Rectal smooth muscle tissue (tissue), 1 donor: ENCODE measurements at regions not wholly inside any gene's neighbourhood (a gene's known extent, or its start where the extent isn't known, plus 50 kb on each side); places are given as distances from the start of the nearest gene placed in this dataset.

Experiments
- H3K27ac ChIP-seq: one replicate; pipeline ENCODE4 v1.7.0; 2013; ENCODE audit warnings: low read depth, low read length, inconsistent platforms
- H3K27me3 ChIP-seq: one replicate; pipeline ENCODE4 v1.7.0; 2013; ENCODE audit warnings: low read length; ENCODE audit not compliant: control insufficient read depth, insufficient read depth
- H3K36me3 ChIP-seq: one replicate; pipeline ENCODE4 v1.7.0; 2013; ENCODE audit warnings: low read length; ENCODE audit not compliant: control insufficient read depth, insufficient read depth
- H3K4me1 ChIP-seq: one replicate; pipeline ENCODE4 v1.7.0; 2013; ENCODE audit warnings: low read length; ENCODE audit not compliant: control insufficient read depth, insufficient read depth
- H3K4me3 ChIP-seq: one replicate; pipeline ENCODE4 v1.7.0; 2013; ENCODE audit warnings: low read length
- H3K9ac ChIP-seq: one replicate; pipeline ENCODE4 v1.7.0; 2013; ENCODE audit warnings: low read length

GRCh38 chr2:115303-115702 is 69.0 kb upstream of the FAM110C start:
- Histone ChIP-seq H3K27ac (no peak overlapping the region), H3K36me3 (no peaks in the 10 kb centered on the region), H3K9ac (no peak overlapping the region), H3K4me3 (no peak overlapping the region), H3K4me1 (no peaks in the 10 kb centered on the region), H3K27me3 (no peaks in the 10 kb centered on the region)

DNA sequence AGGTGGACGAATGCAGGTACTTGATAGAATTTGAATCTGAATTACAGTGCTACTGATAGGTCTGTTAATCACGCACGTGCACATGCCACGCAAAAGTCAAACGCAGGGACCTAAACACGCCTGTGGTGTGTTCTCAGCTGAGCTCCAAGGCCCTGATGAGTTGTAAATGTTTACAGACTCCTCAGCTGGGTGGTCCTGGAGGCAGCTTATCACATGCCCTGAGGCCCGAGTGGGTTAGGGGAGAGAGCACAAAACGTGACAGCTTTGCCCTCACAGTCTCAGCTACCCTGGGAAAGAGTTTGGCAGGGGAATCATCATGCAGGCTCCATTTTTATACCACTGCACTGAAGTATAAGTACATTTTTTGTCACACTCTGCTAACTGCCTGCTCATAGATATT is 68.3 kb upstream of the FAM110C start:
- Histone ChIP-seq H3K9ac (no peak overlapping the region), H3K27me3 (no peaks in the 10 kb centered on the region), H3K4me3 (no peak overlapping the region), H3K36me3 (no peaks in the 10 kb centered on the region), H3K27ac (no peak overlapping the region), H3K4me1 (no peaks in the 10 kb centered on the region)

GRCh38 chr2:109998-110397 is 63.7 kb upstream of the FAM110C start:
- H3K27ac ChIP-seq, result no peak overlapping the region
- H3K9ac ChIP-seq, result no peak overlapping the region
- H3K4me3 ChIP-seq, result no peak overlapping the region
- H3K4me1 ChIP-seq, result no peaks in the 10 kb centered on the region
- no peaks in the 10 kb centered on the region for H3K27me3 ChIP-seq
- H3K36me3 ChIP-seq, result no peaks in the 10 kb centered on the region

- Histone ChIP-seq H3K27me3 (no peaks in the 10 kb centered on the region), H3K4me1 (no peaks in the 10 kb centered on the region), H3K27ac (no peak overlapping the region), H3K9ac (no peak overlapping the region), H3K4me3 (no peak overlapping the region), H3K36me3 (no peaks in the 10 kb centered on the region)
Observed at GRCh38 chr2:108920-109809, 62.9 kb upstream of the FAM110C start.

DNA sequence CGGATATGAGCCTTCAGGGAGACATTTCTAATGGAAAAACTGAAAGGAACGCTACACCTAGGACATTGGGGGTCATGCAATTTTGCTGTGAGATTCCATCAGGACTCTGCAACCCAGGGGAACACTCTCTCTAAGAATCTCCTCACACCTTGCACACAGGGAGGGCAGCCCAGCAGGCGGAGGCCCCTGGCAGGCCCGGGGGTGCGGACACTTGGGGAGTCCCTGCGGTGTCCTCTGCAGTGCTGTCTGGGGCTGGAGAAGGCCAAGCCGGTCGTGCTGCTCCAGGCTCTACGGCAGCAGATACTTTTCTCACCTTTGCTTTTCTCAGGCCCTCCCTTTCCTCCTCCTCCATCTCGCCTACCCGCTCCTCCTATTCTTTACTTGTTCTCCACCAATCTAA is 54.7 kb upstream of the FAM110C start:
- H3K9ac ChIP-seq, result no peak overlapping the region
- H3K27me3 ChIP-seq, result no peaks in the 10 kb centered on the region
- no peak overlapping the region for H3K27ac ChIP-seq
- H3K4me1 ChIP-seq, result no peaks in the 10 kb centered on the region
- no peaks in the 10 kb centered on the region for H3K36me3 ChIP-seq
- H3K4me3 ChIP-seq, result no peak overlapping the region
